ENCODE measurements at regions not wholly inside any gene's neighbourhood (a gene's known extent, or its start where the extent isn't known, plus 50 kb on each side); places are given as distances from the start of the nearest gene placed in this dataset.

GRCh38 chr14:89540009-89540829, 123.2 kb upstream of the FOXN3 start:
- H3K27me3 ChIP-seq (ENCODE audit: insufficient read depth, low read depth, low read length) = no peaks in the 10 kb centered on the region
- no peaks in the 10 kb centered on the region for H3K36me3 ChIP-seq (ENCODE audit: insufficient read depth, low read length)
- no peak for TF ChIP-seq MXI1 (conservative IDR thresholded peaks at IDR 0.05; ENCODE audit: poor library complexity, severe bottlenecking)
- no peak for TF ChIP-seq EZH2 (IDR thresholded peaks at IDR 0.05; ENCODE audit: borderline replicate concordance, insufficient read depth, low read length, poor library complexity, severe bottlenecking)
- TF ChIP-seq SMC3 (conservative IDR thresholded peaks at IDR 0.05; ENCODE audit: poor library complexity) = no peak
- H3K27ac ChIP-seq (ENCODE audit: low read length) = no peak overlapping the region
- H3K79me2 ChIP-seq (replicated peaks; ENCODE audit: insufficient read depth, low read length) = no peaks in the 10 kb centered on the region
- no peak overlapping the region for H2AFZ ChIP-seq (ENCODE audit: low read depth, low read length)
- H3K9me3 ChIP-seq (ENCODE audit: low read length) = no peaks in the 10 kb centered on the region
- no peak overlapping the region for H3K9ac ChIP-seq (ENCODE audit: low read length)
- no peak overlapping the region for H3K4me3 ChIP-seq (ENCODE audit: low read length)
- no peaks in the 10 kb centered on the region for H4K20me1 ChIP-seq (ENCODE audit: insufficient read depth)
- no peak overlapping the region for H3K4me2 ChIP-seq (ENCODE audit: low read length)
- H3K9me2 ChIP-seq (ENCODE audit: insufficient read depth, low read length) = no peaks in the 10 kb centered on the region
- no peaks in the 10 kb centered on the region for H3F3A ChIP-seq (ENCODE audit: insufficient read depth, low read length, poor library complexity, severe bottlenecking)

GRCh38 chr14:89537911-89538310, 120.9 kb upstream of the FOXN3 start:
- no peak overlapping the region for H3K4me3 ChIP-seq (ENCODE audit: low read length)
- no peaks in the 10 kb centered on the region for H3K36me3 ChIP-seq (ENCODE audit: insufficient read depth, low read length)
- no peaks in the 10 kb centered on the region for H3K9me3 ChIP-seq (ENCODE audit: low read length)
- H2AFZ ChIP-seq (ENCODE audit: low read depth, low read length) = no peak overlapping the region
- no peak overlapping the region for H3K27ac ChIP-seq (ENCODE audit: low read length)
- H3F3A ChIP-seq (ENCODE audit: insufficient read depth, low read length, poor library complexity, severe bottlenecking) = no peaks in the 10 kb centered on the region
- H4K20me1 ChIP-seq (ENCODE audit: insufficient read depth) = no peaks in the 10 kb centered on the region
- no peaks in the 10 kb centered on the region for H3K79me2 ChIP-seq (replicated peaks; ENCODE audit: insufficient read depth, low read length)
- TF ChIP-seq MXI1 (conservative IDR thresholded peaks at IDR 0.05; ENCODE audit: poor library complexity, severe bottlenecking) (no peak), EP300 (conservative IDR thresholded peaks at IDR 0.05; ENCODE audit: poor library complexity, severe bottlenecking) (no peak), CTCF (IDR thresholded peaks at IDR 0.05; ENCODE audit: poor library complexity, severe bottlenecking) (no peak), REST (IDR thresholded peaks at IDR 0.05; ENCODE audit: borderline replicate concordance) (no peak), POLR2AphosphoS5 (IDR thresholded peaks at IDR 0.05) (no peak), EZH2 (IDR thresholded peaks at IDR 0.05; ENCODE audit: borderline replicate concordance, insufficient read depth, low read length, poor library complexity, severe bottlenecking) (no peak), TAF1 (IDR thresholded peaks at IDR 0.05; ENCODE audit: low read depth) (no peak), RAD21 (conservative IDR thresholded peaks at IDR 0.05) (no peak), SMC3 (conservative IDR thresholded peaks at IDR 0.05; ENCODE audit: poor library complexity) (no peak)
- H3K9me2 ChIP-seq (ENCODE audit: insufficient read depth, low read length) = no peaks in the 10 kb centered on the region
- no peak overlapping the region for H3K9ac ChIP-seq (ENCODE audit: low read length)
- H3K27me3 ChIP-seq (ENCODE audit: insufficient read depth, low read depth, low read length) = no peaks in the 10 kb centered on the region
- H3K4me2 ChIP-seq (ENCODE audit: low read length) = no peak overlapping the region

Data from neural cell (in vitro differentiated cells).